ENCODE measurements at regions not wholly inside any gene's neighbourhood (a gene's known extent, or its start where the extent isn't known, plus 50 kb on each side); places are given as distances from the start of the nearest gene placed in this dataset.

- H3K4me3 ChIP-seq (ENCODE audit: severe bottlenecking) = no peak overlapping the region
- DNase-seq (ENCODE audit: low spot score) (no peak), ATAC-seq (ENCODE audit: low read depth) (no peak)
- no peaks in the 10 kb centered on the region for H3K36me3 ChIP-seq (ENCODE audit: low read depth)
- no peak for TF ChIP-seq CTCF (IDR thresholded peaks at IDR 0.05; ENCODE audit: poor library complexity, severe bottlenecking)
- H3K9me3 ChIP-seq (ENCODE audit: severe bottlenecking) = no peaks in the 10 kb centered on the region
- H3K27ac ChIP-seq (ENCODE audit: poor library complexity, severe bottlenecking) = no peak overlapping the region
- H3K27me3 ChIP-seq (ENCODE audit: insufficient read depth, poor library complexity, severe bottlenecking) = no peaks in the 10 kb centered on the region
- H3K4me1 ChIP-seq (ENCODE audit: insufficient read depth, poor library complexity, severe bottlenecking) = no peaks in the 10 kb centered on the region
These were observed 85.3 kb downstream of the SPATA31D1 start for GRCh38 chr9:82073551-82074543.

GRCh38 chr9:82080265-82080664, 91.7 kb downstream of the SPATA31D1 start:
- TF ChIP-seq CTCF (IDR thresholded peaks at IDR 0.05; ENCODE audit: poor library complexity, severe bottlenecking) = no peak
- DNase-seq (ENCODE audit: low spot score) = no peak
- Histone ChIP-seq H3K36me3 (ENCODE audit: low read depth) (no peaks in the 10 kb centered on the region), H3K27ac (ENCODE audit: poor library complexity, severe bottlenecking) (no peak overlapping the region), H3K9me3 (ENCODE audit: severe bottlenecking) (no peaks in the 10 kb centered on the region), H3K27me3 (ENCODE audit: insufficient read depth, poor library complexity, severe bottlenecking) (no peaks in the 10 kb centered on the region), H3K4me1 (ENCODE audit: insufficient read depth, poor library complexity, severe bottlenecking) (no peaks in the 10 kb centered on the region), H3K4me3 (ENCODE audit: severe bottlenecking) (no peak overlapping the region)
- ATAC-seq (ENCODE audit: low read depth) = no peak

- Histone ChIP-seq H3K4me3 (ENCODE audit: severe bottlenecking) (no peak overlapping the region), H3K9me3 (ENCODE audit: severe bottlenecking) (no peaks in the 10 kb centered on the region), H3K27me3 (ENCODE audit: insufficient read depth, poor library complexity, severe bottlenecking) (no peaks in the 10 kb centered on the region), H3K27ac (ENCODE audit: poor library complexity, severe bottlenecking) (no peak overlapping the region), H3K36me3 (ENCODE audit: low read depth) (no peaks in the 10 kb centered on the region), H3K4me1 (ENCODE audit: insufficient read depth, poor library complexity, severe bottlenecking) (no peaks in the 10 kb centered on the region)
- no peak for TF ChIP-seq CTCF (IDR thresholded peaks at IDR 0.05; ENCODE audit: poor library complexity, severe bottlenecking)
- DNase-seq (ENCODE audit: low spot score) = no peak
- no peak for ATAC-seq (ENCODE audit: low read depth)
These were observed 92.9 kb downstream of the SPATA31D1 start for GRCh38 chr9:82081496-82081895.

- TF ChIP-seq CTCF (IDR thresholded peaks at IDR 0.05; ENCODE audit: poor library complexity, severe bottlenecking) = no peak
- Histone ChIP-seq H3K4me1 (ENCODE audit: insufficient read depth, poor library complexity, severe bottlenecking) (no peaks in the 10 kb centered on the region), H3K27ac (ENCODE audit: poor library complexity, severe bottlenecking) (no peak overlapping the region), H3K36me3 (ENCODE audit: low read depth) (no peaks in the 10 kb centered on the region), H3K27me3 (ENCODE audit: insufficient read depth, poor library complexity, severe bottlenecking) (no peaks in the 10 kb centered on the region), H3K4me3 (ENCODE audit: severe bottlenecking) (no peak overlapping the region), H3K9me3 (ENCODE audit: severe bottlenecking) (no peaks in the 10 kb centered on the region)
- DNase-seq (ENCODE audit: low spot score) = no peak
- no peak for ATAC-seq (ENCODE audit: low read depth)
These were observed 94.0 kb downstream of the SPATA31D1 start for GRCh38 chr9:82082563-82082962.

GRCh38 chr9:82088591-82088990, 100.0 kb downstream of the SPATA31D1 start:
- ATAC-seq (ENCODE audit: low read depth) = no peak
- H3K36me3 ChIP-seq (ENCODE audit: low read depth) = no peaks in the 10 kb centered on the region
- H3K27ac ChIP-seq (ENCODE audit: poor library complexity, severe bottlenecking) = no peak overlapping the region
- DNase-seq (ENCODE audit: low spot score) = no peak
- no peaks in the 10 kb centered on the region for H3K4me1 ChIP-seq (ENCODE audit: insufficient read depth, poor library complexity, severe bottlenecking)
- H3K27me3 ChIP-seq (ENCODE audit: insufficient read depth, poor library complexity, severe bottlenecking) = no peaks in the 10 kb centered on the region
- no peaks in the 10 kb centered on the region for H3K9me3 ChIP-seq (ENCODE audit: severe bottlenecking)
- no peak for TF ChIP-seq CTCF (IDR thresholded peaks at IDR 0.05; ENCODE audit: poor library complexity, severe bottlenecking)
- no peak overlapping the region for H3K4me3 ChIP-seq (ENCODE audit: severe bottlenecking)

Data from RWPE2 (cell line).